H9 (cell line): ENCODE measurements at regions not wholly inside any gene's neighbourhood (a gene's known extent, or its start where the extent isn't known, plus 50 kb on each side); places are given as distances from the start of the nearest gene placed in this dataset.

Source experiments
- DNase-seq: peaks from one replicate; pipeline ENCODE4 v3.0.0-alpha.2; 2017
- H2AFZ ChIP-seq: one replicate; pipeline ENCODE4 v1.6.1; 2013; ENCODE audit warnings: mild to moderate bottlenecking, low read length, control low read depth, moderate library complexity
- H2AK5ac ChIP-seq: 2 replicates; pipeline ENCODE4 v1.6.1; 2013; ENCODE audit warnings: low read length, control low read depth, mixed read lengths; ENCODE audit not compliant: insufficient read length
- H2BK120ac ChIP-seq: one replicate; pipeline ENCODE4 v1.6.1; 2013; ENCODE audit warnings: low read depth, mild to moderate bottlenecking, low read length, control low read depth, inconsistent platforms; ENCODE audit not compliant: poor library complexity, severe bottlenecking
- H2BK12ac ChIP-seq: 2 replicates; pipeline ENCODE4 v1.6.1; 2013; ENCODE audit warnings: low read length, control low read depth, mixed read lengths, low read depth; ENCODE audit not compliant: insufficient read length
- H2BK15ac ChIP-seq: 2 replicates; pipeline ENCODE4 v1.6.1; 2013; ENCODE audit warnings: low read depth, low read length, control low read depth
- H2BK20ac ChIP-seq: one replicate; pipeline ENCODE4 v1.6.1; 2013; ENCODE audit warnings: low read depth, mild to moderate bottlenecking, low read length, control low read depth, inconsistent platforms; ENCODE audit not compliant: poor library complexity, severe bottlenecking
- H2BK5ac ChIP-seq: 2 replicates; pipeline ENCODE4 v1.6.1; 2013; ENCODE audit warnings: low read length, control low read depth, mixed read lengths; ENCODE audit not compliant: insufficient read length
- H3K14ac ChIP-seq: 2 replicates; pipeline ENCODE4 v1.6.1; 2013; ENCODE audit warnings: low read length, control low read depth; ENCODE audit not compliant: insufficient read depth
- H3K18ac ChIP-seq: 2 replicates; pipeline ENCODE4 v1.6.1; 2013; ENCODE audit warnings: low read depth, mild to moderate bottlenecking, mixed read lengths, low read length, control low read depth; ENCODE audit not compliant: insufficient read length
- H3K23ac ChIP-seq: 2 replicates; pipeline ENCODE4 v1.6.1; 2013; ENCODE audit warnings: low read length, control low read depth, mixed read lengths, low read depth; ENCODE audit not compliant: insufficient read length
- H3K23me2 ChIP-seq: 2 replicates; pipeline ENCODE4 v1.6.1; 2013; ENCODE audit warnings: low read depth, mild to moderate bottlenecking, mixed read lengths, low read length, control low read depth; ENCODE audit not compliant: insufficient read length, poor library complexity, severe bottlenecking
- H3K27ac ChIP-seq: 2 replicates; pipeline ENCODE4 v1.5.1; 2013; ENCODE audit warnings: low read length, control low read depth, mixed read lengths, low read depth; ENCODE audit not compliant: insufficient read length
- H3K27me3 ChIP-seq: 2 replicates; pipeline ENCODE4 v1.6.1; 2013; ENCODE audit warnings: low read length, control low read depth, inconsistent platforms; ENCODE audit not compliant: insufficient read depth
- H3K4ac ChIP-seq: 2 replicates; pipeline ENCODE4 v1.6.1; 2013; ENCODE audit warnings: low read depth, mild to moderate bottlenecking, control low read depth, inconsistent platforms, low read length, moderate library complexity
- H3K4me1 ChIP-seq: 2 replicates; pipeline ENCODE4 v1.6.1; 2013; ENCODE audit warnings: low read length, control low read depth, inconsistent platforms; ENCODE audit not compliant: insufficient read depth
- H3K4me2 ChIP-seq: 2 replicates; pipeline ENCODE4 v1.6.1; 2013; ENCODE audit warnings: low read length, control low read depth, mixed read lengths; ENCODE audit not compliant: insufficient read length, insufficient read depth
- H3K56ac ChIP-seq: 2 replicates; pipeline ENCODE4 v1.6.1; 2013; ENCODE audit warnings: low read depth, mild to moderate bottlenecking, mixed read lengths, low read length, control low read depth; ENCODE audit not compliant: insufficient read length
- H3K79me1 ChIP-seq: 2 replicates; pipeline ENCODE4 v1.6.1; 2013; ENCODE audit warnings: low read depth, mild to moderate bottlenecking, moderate library complexity, low read length, control low read depth, inconsistent platforms; ENCODE audit not compliant: insufficient read depth, poor library complexity, severe bottlenecking
- H3K79me2 ChIP-seq: 2 replicates; pipeline ENCODE4 v1.6.1; 2013; ENCODE audit warnings: low read length, control low read depth, inconsistent platforms; ENCODE audit not compliant: insufficient read depth
- H3K9ac ChIP-seq: 2 replicates; pipeline ENCODE4 v1.6.1; 2013; ENCODE audit warnings: low read length, control low read depth, mixed read lengths; ENCODE audit not compliant: insufficient read length; ENCODE audit errors: extremely low read depth
- H3K9me3 ChIP-seq: one replicate; pipeline ENCODE4 v1.6.1; 2013; ENCODE audit warnings: low read depth, low read length, inconsistent platforms; ENCODE audit not compliant: control insufficient read depth
- H3T11ph ChIP-seq: one replicate; pipeline ENCODE4 v1.6.1; 2013; ENCODE audit warnings: mild to moderate bottlenecking, low read length, control low read depth, inconsistent platforms
- H4K20me1 ChIP-seq: one replicate; pipeline ENCODE4 v1.6.1; 2013; ENCODE audit not compliant: control insufficient read depth, insufficient read length, insufficient read depth
- H4K5ac ChIP-seq: 2 replicates; pipeline ENCODE4 v1.6.1; 2013; ENCODE audit warnings: low read depth, mild to moderate bottlenecking, mixed read lengths, low read length, control low read depth; ENCODE audit not compliant: insufficient read length
- H4K8ac ChIP-seq: replicated peaks from 2 replicates; pipeline ENCODE4 v1.6.1; 2013; ENCODE audit warnings: low read length, control low read depth, mixed read lengths, low read depth; ENCODE audit not compliant: insufficient read length
- H4K91ac ChIP-seq: 2 replicates; pipeline ENCODE4 v1.6.1; 2013; ENCODE audit warnings: low read depth, mild to moderate bottlenecking, moderate library complexity, mixed read lengths, low read length, control low read depth; ENCODE audit not compliant: insufficient read length
- H3K27ac Mint-ChIP-seq, 3 experiments: 2 replicates in 2 of 3; 3 replicates in 1 of 3; pipeline ENCODE4 v1.8.0; 2020 to 2021; ENCODE audit warnings: mixed read lengths in 3 of 3, mild to moderate bottlenecking in 1 of 3, moderate library complexity in 1 of 3
- H3K27me3 Mint-ChIP-seq: 2 replicates; pipeline ENCODE4 v1.8.0; 2021; ENCODE audit warnings: low read depth, mild to moderate bottlenecking, moderate library complexity, mixed read lengths
- H3K36me3 Mint-ChIP-seq, 3 experiments: 2 replicates in 2 of 3; 3 replicates in 1 of 3; pipeline ENCODE4 v1.8.0; 2020 to 2021; ENCODE audit warnings: low read depth in 3 of 3, mixed read lengths in 3 of 3; ENCODE audit not compliant: insufficient read depth in 1 of 3
- H3K4me1 Mint-ChIP-seq, 2 experiments: 2 replicates each; pipeline ENCODE4 v1.8.0; 2020; ENCODE audit warnings: mixed read lengths in 2 of 2
- H3K4me3 Mint-ChIP-seq, 2 experiments: 2 replicates in 1 of 2; 3 replicates in 1 of 2; pipeline ENCODE4 v1.8.0; 2020 to 2021; ENCODE audit warnings: mild to moderate bottlenecking in 2 of 2, mixed read lengths in 2 of 2, moderate library complexity in 1 of 2
- H3K9me3 Mint-ChIP-seq, 2 experiments: 2 replicates in 1 of 2; 3 replicates in 1 of 2; pipeline ENCODE4 v1.8.0; 2020; ENCODE audit warnings: mild to moderate bottlenecking in 2 of 2, mixed read lengths in 2 of 2, moderate library complexity in 1 of 2
- WGBS: extraction: QIAGEN DNeasy Blood & Tissue Kit; methylation state at CpG from one replicate; pipeline ENCODE4 v1.1.7; 2013; ENCODE audit warnings: missing lambda C conversion rate, low lambda C conversion rate, mixed read lengths; ENCODE audit not compliant: insufficient read length; ENCODE audit errors: extremely low coverage; 5-methylcytosine and 5-hydroxymethylcytosine counted together
- TF ChIP-seq, protein P1 (sequence below): fragments of 200-600 bp; sonication (generic); conservative IDR thresholded peaks from 3 replicates; pipeline ENCODE4 v1.8.0; 2021; ENCODE audit warnings: antibody characterized with exemption, mild to moderate bottlenecking

DNA sequence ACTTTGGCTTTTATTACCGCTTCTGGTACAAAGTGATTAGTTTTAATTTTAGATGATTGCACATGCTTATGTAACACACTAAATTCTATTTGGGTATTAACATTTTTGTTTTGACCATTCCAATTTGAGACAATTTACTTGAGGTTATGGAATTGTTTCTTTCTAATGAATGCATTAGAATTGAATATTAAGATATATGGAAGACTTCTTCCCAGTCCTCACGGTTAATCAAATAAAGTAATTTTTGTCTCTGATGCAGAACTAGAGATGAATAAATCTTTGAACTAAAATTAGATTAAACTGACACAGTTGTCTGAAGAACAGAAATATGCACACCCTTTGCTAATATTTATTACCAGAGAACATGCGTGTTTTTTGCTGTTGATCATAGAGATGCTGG lies 127.1 kb upstream of the FBXL17 start:
- Histone ChIP-seq H3K56ac (no peak overlapping the region), H3K18ac (no peak overlapping the region), H3K79me1 (no peaks in the 10 kb centered on the region), H3K4me2 (no peak overlapping the region), H2BK12ac (no peak overlapping the region), H3K23ac (no peak overlapping the region), H3K9ac (no peak overlapping the region), H4K20me1 (no peaks in the 10 kb centered on the region), H3K27ac (no peak overlapping the region), H4K5ac (no peak overlapping the region), H4K91ac (no peak overlapping the region), H2BK120ac (no peak overlapping the region), H3K23me2 (no peaks in the 10 kb centered on the region), H3K79me2 (no peaks in the 10 kb centered on the region), H2BK20ac (no peak overlapping the region), H4K8ac (no peak overlapping the region), H3K27me3 (no peaks in the 10 kb centered on the region), H3K9me3 (no peaks in the 10 kb centered on the region), H3T11ph (no peak overlapping the region), H2BK5ac (no peak overlapping the region), H2BK15ac (no peak overlapping the region), H2AK5ac (no peak overlapping the region), H3K4me1 (no peaks in the 10 kb centered on the region), H2AFZ (no peak overlapping the region), H3K14ac (no peak overlapping the region), H3K4ac (no peak overlapping the region)
- Mint-ChIP-seq H3K27me3 (no peaks in the 10 kb centered on the region), H3K4me1 (no peaks in the 10 kb centered on the region), H3K27ac (no peak overlapping the region), H3K36me3 (no peaks in the 10 kb centered on the region), H3K4me3 (no peak overlapping the region), H3K9me3 (no peaks in the 10 kb centered on the region)
- no peak for DNase-seq
- TF ChIP-seq, protein P1, sequence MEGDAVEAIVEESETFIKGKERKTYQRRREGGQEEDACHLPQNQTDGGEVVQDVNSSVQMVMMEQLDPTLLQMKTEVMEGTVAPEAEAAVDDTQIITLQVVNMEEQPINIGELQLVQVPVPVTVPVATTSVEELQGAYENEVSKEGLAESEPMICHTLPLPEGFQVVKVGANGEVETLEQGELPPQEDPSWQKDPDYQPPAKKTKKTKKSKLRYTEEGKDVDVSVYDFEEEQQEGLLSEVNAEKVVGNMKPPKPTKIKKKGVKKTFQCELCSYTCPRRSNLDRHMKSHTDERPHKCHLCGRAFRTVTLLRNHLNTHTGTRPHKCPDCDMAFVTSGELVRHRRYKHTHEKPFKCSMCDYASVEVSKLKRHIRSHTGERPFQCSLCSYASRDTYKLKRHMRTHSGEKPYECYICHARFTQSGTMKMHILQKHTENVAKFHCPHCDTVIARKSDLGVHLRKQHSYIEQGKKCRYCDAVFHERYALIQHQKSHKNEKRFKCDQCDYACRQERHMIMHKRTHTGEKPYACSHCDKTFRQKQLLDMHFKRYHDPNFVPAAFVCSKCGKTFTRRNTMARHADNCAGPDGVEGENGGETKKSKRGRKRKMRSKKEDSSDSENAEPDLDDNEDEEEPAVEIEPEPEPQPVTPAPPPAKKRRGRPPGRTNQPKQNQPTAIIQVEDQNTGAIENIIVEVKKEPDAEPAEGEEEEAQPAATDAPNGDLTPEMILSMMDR: no peak
- WGBS: no CpG with 5 or more reads among the region's 3 CpGs
